Fibroblast of lung (primary cell): ENCODE measurements at regions not wholly inside any gene's neighbourhood (a gene's known extent, or its start where the extent isn't known, plus 50 kb on each side); places are given as distances from the start of the nearest gene placed in this dataset.

Source experiments
- DNase-seq, 2 donors: peaks; one replicate each; pipeline versions ENCODE4 v3.0.0 to v3.0.0-alpha.2; 2010; ENCODE audit warnings: low read depth in 2 of 2
- H2AFZ ChIP-seq: 2 replicates; pipeline ENCODE4 v1.5.1; 2012; ENCODE audit warnings: low read length, control low read depth, inconsistent platforms
- H3K27ac ChIP-seq: 2 replicates; pipeline ENCODE4 v1.5.1; 2011; ENCODE audit warnings: low read length, control low read depth; ENCODE audit not compliant: insufficient read depth
- H3K27me3 ChIP-seq: 2 replicates; pipeline ENCODE4 v1.5.1; 2011; ENCODE audit warnings: mild to moderate bottlenecking, low read length; ENCODE audit not compliant: control insufficient read depth, insufficient read depth
- H3K36me3 ChIP-seq: 2 replicates; pipeline ENCODE4 v1.5.1; 2011; ENCODE audit warnings: low read length; ENCODE audit not compliant: control insufficient read depth, insufficient read depth
- H3K4me1 ChIP-seq: 2 replicates; pipeline ENCODE4 v1.5.1; 2011; ENCODE audit warnings: low read length; ENCODE audit not compliant: control insufficient read depth, insufficient read depth; ENCODE audit errors: extremely low read depth
- H3K4me2 ChIP-seq: 2 replicates; pipeline ENCODE4 v1.5.1; 2011; ENCODE audit warnings: low read length, control low read depth; ENCODE audit not compliant: insufficient read depth; ENCODE audit errors: extremely low read depth
- H3K4me3 ChIP-seq, 4 experiments: fragments of 200-600 bp in 1 of 4; sonication (generic) in 1 of 4; replicated peaks in 1 of 4; 2 replicates each; pipeline ENCODE4 v1.5.1; 2011 to 2016; ENCODE audit warnings: low read length in 4 of 4, low read depth in 3 of 4, mild to moderate bottlenecking in 3 of 4, control low read depth in 2 of 4, inconsistent platforms in 1 of 4, mixed read lengths in 1 of 4; ENCODE audit not compliant: insufficient read depth in 1 of 4; ENCODE audit errors: control extremely low read depth in 1 of 4
- H3K79me2 ChIP-seq: 2 replicates; pipeline ENCODE4 v1.5.1; 2012; ENCODE audit warnings: mild to moderate bottlenecking, low read length, inconsistent platforms; ENCODE audit not compliant: control insufficient read depth, insufficient read depth
- H3K9ac ChIP-seq: 2 replicates; pipeline ENCODE4 v1.5.1; 2011; ENCODE audit warnings: mild to moderate bottlenecking, low read length, control low read depth; ENCODE audit not compliant: insufficient read depth
- H3K9me3 ChIP-seq: 2 replicates; pipeline ENCODE4 v1.5.1; 2012; ENCODE audit warnings: low read depth, low read length; ENCODE audit not compliant: control insufficient read depth, insufficient read depth
- H4K20me1 ChIP-seq: 2 replicates; pipeline ENCODE4 v1.5.1; 2011; ENCODE audit warnings: low read length; ENCODE audit not compliant: control insufficient read depth, insufficient read depth; ENCODE audit errors: extremely low read depth
- CTCF ChIP-seq, 2 donors: IDR thresholded peaks in 1 of 2; conservative IDR thresholded peaks in 1 of 2; 1 replicate in 1 of 2; 2 replicates in 1 of 2; pipeline ENCODE4 v1.5.1; 2011 to 2012; ENCODE audit warnings: low read length in 2 of 2, control low read depth in 1 of 2, inconsistent platforms in 1 of 2, low read depth in 1 of 2, mild to moderate bottlenecking in 1 of 2
- EZH2 ChIP-seq: IDR thresholded peaks from 2 replicates; pipeline ENCODE4 v1.5.1; 2012; ENCODE audit warnings: low read length, control low read depth, mild to moderate bottlenecking; ENCODE audit errors: missing control alignments

GRCh38 chr11:91755951-91756707 is 468.5 kb upstream of the FAT3 start:
- Histone ChIP-seq H3K9ac (no peak overlapping the region), H3K4me2 (no peak overlapping the region), H3K36me3 (no peaks in the 10 kb centered on the region), H3K9me3 (no peaks in the 10 kb centered on the region), H3K4me3 (no peak overlapping the region), H3K27me3 (no peaks in the 10 kb centered on the region), H4K20me1 (no peaks in the 10 kb centered on the region), H3K4me1 (no peaks in the 10 kb centered on the region), H3K79me2 (no peaks in the 10 kb centered on the region), H2AFZ (no peak overlapping the region), H3K27ac (no peak overlapping the region)
- DNase-seq: no peak
- TF ChIP-seq CTCF (conservative IDR thresholded peaks at IDR 0.05 in 1 of 2, IDR thresholded peaks at IDR 0.05 in 1 of 2; ENCODE audit: low read depth in 1 of 2, low read length in 2 of 2) (no peak), EZH2 (no peak)

- Histone ChIP-seq H3K79me2 (no peaks in the 10 kb centered on the region), H3K9ac (no peak overlapping the region), H3K27ac (no peak overlapping the region), H4K20me1 (no peaks in the 10 kb centered on the region), H3K4me3 (no peak overlapping the region), H3K36me3 (no peaks in the 10 kb centered on the region), H3K9me3 (no peaks in the 10 kb centered on the region), H2AFZ (no peak overlapping the region), H3K27me3 (no peaks in the 10 kb centered on the region), H3K4me2 (no peak overlapping the region), H3K4me1 (no peaks in the 10 kb centered on the region)
- no peak for DNase-seq
- TF ChIP-seq EZH2: no peak
- no peak for TF ChIP-seq CTCF (conservative IDR thresholded peaks at IDR 0.05 in 1 of 2, IDR thresholded peaks at IDR 0.05 in 1 of 2; ENCODE audit: low read depth in 1 of 2, low read length in 2 of 2)
These were observed 469.1 kb upstream of the FAT3 start for GRCh38 chr11:91755526-91755925.

GRCh38 chr11:91749251-91749650 is 475.4 kb upstream of the FAT3 start:
- Histone ChIP-seq H3K4me1 (no peaks in the 10 kb centered on the region), H4K20me1 (no peaks in the 10 kb centered on the region), H3K9ac (no peak overlapping the region), H3K27me3 (no peaks in the 10 kb centered on the region), H3K9me3 (no peaks in the 10 kb centered on the region), H3K36me3 (no peaks in the 10 kb centered on the region), H2AFZ (no peak overlapping the region), H3K4me3 (no peak overlapping the region), H3K4me2 (no peak overlapping the region), H3K79me2 (no peaks in the 10 kb centered on the region), H3K27ac (no peak overlapping the region)
- no peak for DNase-seq
- TF ChIP-seq EZH2 (no peak), CTCF (conservative IDR thresholded peaks at IDR 0.05 in 1 of 2, IDR thresholded peaks at IDR 0.05 in 1 of 2; ENCODE audit: low read depth in 1 of 2, low read length in 2 of 2) (no peak)
